ENCODE measurements at regions not wholly inside any gene's neighbourhood (a gene's known extent, or its start where the extent isn't known, plus 50 kb on each side); places are given as distances from the start of the nearest gene placed in this dataset.

- no peaks in the 10 kb centered on the region for H4K20me1 ChIP-seq (ENCODE audit: control insufficient read depth, extremely low read depth, insufficient read depth, low read length)
- no peaks in the 10 kb centered on the region for H3K79me2 ChIP-seq (ENCODE audit: control insufficient read depth, insufficient read depth, low read length)
- H3K9me3 ChIP-seq (ENCODE audit: control insufficient read depth, insufficient read depth, low read depth, low read length), result no peaks in the 10 kb centered on the region
- H3K4me2 ChIP-seq (ENCODE audit: extremely low read depth, insufficient read depth, low read length), result no peak overlapping the region
- H3K4me3 ChIP-seq (replicated peaks in 1 of 4; ENCODE audit: control extremely low read depth in 1 of 4, insufficient read depth in 1 of 4, low read depth in 3 of 4, low read length in 4 of 4), result no peak overlapping the region
- H3K9ac ChIP-seq (ENCODE audit: insufficient read depth, low read length), result no peak overlapping the region
- H3K36me3 ChIP-seq (ENCODE audit: control insufficient read depth, insufficient read depth, low read length), result no peaks in the 10 kb centered on the region
- H3K4me1 ChIP-seq (ENCODE audit: control insufficient read depth, extremely low read depth, insufficient read depth, low read length), result no peaks in the 10 kb centered on the region
- no peak overlapping the region for H2AFZ ChIP-seq (ENCODE audit: low read length)
- DNase-seq (ENCODE audit: low read depth in 2 of 2), result peak in 1 of 2 donors; percentile 18
- no peak overlapping the region for H3K27ac ChIP-seq (ENCODE audit: insufficient read depth, low read length)
- TF ChIP-seq, protein P1, sequence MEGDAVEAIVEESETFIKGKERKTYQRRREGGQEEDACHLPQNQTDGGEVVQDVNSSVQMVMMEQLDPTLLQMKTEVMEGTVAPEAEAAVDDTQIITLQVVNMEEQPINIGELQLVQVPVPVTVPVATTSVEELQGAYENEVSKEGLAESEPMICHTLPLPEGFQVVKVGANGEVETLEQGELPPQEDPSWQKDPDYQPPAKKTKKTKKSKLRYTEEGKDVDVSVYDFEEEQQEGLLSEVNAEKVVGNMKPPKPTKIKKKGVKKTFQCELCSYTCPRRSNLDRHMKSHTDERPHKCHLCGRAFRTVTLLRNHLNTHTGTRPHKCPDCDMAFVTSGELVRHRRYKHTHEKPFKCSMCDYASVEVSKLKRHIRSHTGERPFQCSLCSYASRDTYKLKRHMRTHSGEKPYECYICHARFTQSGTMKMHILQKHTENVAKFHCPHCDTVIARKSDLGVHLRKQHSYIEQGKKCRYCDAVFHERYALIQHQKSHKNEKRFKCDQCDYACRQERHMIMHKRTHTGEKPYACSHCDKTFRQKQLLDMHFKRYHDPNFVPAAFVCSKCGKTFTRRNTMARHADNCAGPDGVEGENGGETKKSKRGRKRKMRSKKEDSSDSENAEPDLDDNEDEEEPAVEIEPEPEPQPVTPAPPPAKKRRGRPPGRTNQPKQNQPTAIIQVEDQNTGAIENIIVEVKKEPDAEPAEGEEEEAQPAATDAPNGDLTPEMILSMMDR (conservative IDR thresholded peaks at IDR 0.05 in 1 of 2, IDR thresholded peaks at IDR 0.05 in 1 of 2; ENCODE audit: low read depth in 1 of 2, low read length in 2 of 2), result no peak
- no peak for TF ChIP-seq EZH2 (IDR thresholded peaks at IDR 0.05; ENCODE audit: low read length, missing control alignments)
- no peaks in the 10 kb centered on the region for H3K27me3 ChIP-seq (ENCODE audit: control insufficient read depth, insufficient read depth, low read length)
Measured at GRCh38 chr4:81650606-81651242, 179.0 kb upstream of the RASGEF1B start.

DNA sequence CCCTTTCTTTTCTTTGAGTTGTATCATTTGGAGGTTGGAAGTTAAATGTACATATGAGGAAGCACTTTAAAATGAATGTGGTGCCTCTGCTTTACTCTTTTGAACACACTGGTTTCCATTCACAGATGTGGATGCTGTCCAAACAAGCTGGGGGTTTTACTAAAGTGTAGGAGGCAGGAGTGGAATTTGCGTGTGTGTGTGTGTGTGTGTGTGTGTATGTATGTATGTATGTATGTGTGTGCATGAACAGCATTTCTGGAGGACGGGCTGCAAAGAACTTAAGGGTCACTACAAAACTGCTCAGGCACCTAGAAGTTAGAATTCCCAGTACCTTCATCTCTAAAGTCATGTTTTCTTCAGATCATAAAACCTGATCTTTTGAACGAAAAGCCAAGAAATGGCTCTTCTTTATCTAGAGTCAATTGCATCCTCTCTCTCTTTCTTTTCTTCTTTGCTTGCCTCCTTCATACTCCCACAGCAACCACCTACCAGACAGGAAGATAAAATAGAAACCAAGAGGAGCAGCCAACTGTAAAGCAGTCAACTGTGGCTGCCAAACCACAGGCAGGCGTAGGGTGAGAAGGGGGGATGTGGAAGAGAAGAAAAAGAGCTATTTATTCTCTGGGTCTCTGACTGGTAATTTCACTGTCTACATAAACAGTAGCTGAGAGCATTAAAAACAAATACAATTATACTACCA lies 177.0 kb upstream of the RASGEF1B start:
- Histone ChIP-seq H3K4me2 (ENCODE audit: extremely low read depth, insufficient read depth, low read length) (no peak overlapping the region), H3K27ac (ENCODE audit: insufficient read depth, low read length) (no peak overlapping the region), H3K4me1 (ENCODE audit: control insufficient read depth, extremely low read depth, insufficient read depth, low read length) (no peaks in the 10 kb centered on the region), H3K9me3 (ENCODE audit: control insufficient read depth, insufficient read depth, low read depth, low read length) (no peaks in the 10 kb centered on the region), H3K27me3 (ENCODE audit: control insufficient read depth, insufficient read depth, low read length) (no peaks in the 10 kb centered on the region), H4K20me1 (ENCODE audit: control insufficient read depth, extremely low read depth, insufficient read depth, low read length) (no peaks in the 10 kb centered on the region), H3K36me3 (ENCODE audit: control insufficient read depth, insufficient read depth, low read length) (no peaks in the 10 kb centered on the region), H2AFZ (ENCODE audit: low read length) (no peak overlapping the region), H3K9ac (ENCODE audit: insufficient read depth, low read length) (no peak overlapping the region), H3K4me3 (replicated peaks in 1 of 4; ENCODE audit: control extremely low read depth in 1 of 4, insufficient read depth in 1 of 4, low read depth in 3 of 4, low read length in 4 of 4) (no peak overlapping the region), H3K79me2 (ENCODE audit: control insufficient read depth, insufficient read depth, low read length) (no peaks in the 10 kb centered on the region)
- TF ChIP-seq EZH2 (IDR thresholded peaks at IDR 0.05; ENCODE audit: low read length, missing control alignments), result no peak
- TF ChIP-seq, protein P1 (conservative IDR thresholded peaks at IDR 0.05 in 1 of 2, IDR thresholded peaks at IDR 0.05 in 1 of 2; ENCODE audit: low read depth in 1 of 2, low read length in 2 of 2), result no peak
- DNase-seq (ENCODE audit: low read depth in 2 of 2), result peak in 1 of 2 donors; percentile 55

- Histone ChIP-seq H3K4me1 (ENCODE audit: control insufficient read depth, extremely low read depth, insufficient read depth, low read length) (no peaks in the 10 kb centered on the region), H3K9me3 (ENCODE audit: control insufficient read depth, insufficient read depth, low read depth, low read length) (no peaks in the 10 kb centered on the region), H3K79me2 (ENCODE audit: control insufficient read depth, insufficient read depth, low read length) (no peaks in the 10 kb centered on the region), H3K27ac (ENCODE audit: insufficient read depth, low read length) (no peak overlapping the region), H3K36me3 (ENCODE audit: control insufficient read depth, insufficient read depth, low read length) (no peaks in the 10 kb centered on the region), H4K20me1 (ENCODE audit: control insufficient read depth, extremely low read depth, insufficient read depth, low read length) (no peaks in the 10 kb centered on the region), H3K4me2 (ENCODE audit: extremely low read depth, insufficient read depth, low read length) (no peak overlapping the region), H3K27me3 (ENCODE audit: control insufficient read depth, insufficient read depth, low read length) (no peaks in the 10 kb centered on the region), H3K4me3 (replicated peaks in 1 of 4; ENCODE audit: control extremely low read depth in 1 of 4, insufficient read depth in 1 of 4, low read depth in 3 of 4, low read length in 4 of 4) (no peak overlapping the region), H2AFZ (ENCODE audit: low read length) (no peak overlapping the region), H3K9ac (ENCODE audit: insufficient read depth, low read length) (no peak overlapping the region)
- DNase-seq (ENCODE audit: low read depth in 2 of 2), result no peak
- no peak for TF ChIP-seq EZH2 (IDR thresholded peaks at IDR 0.05; ENCODE audit: low read length, missing control alignments)
- TF ChIP-seq, protein P1 (conservative IDR thresholded peaks at IDR 0.05 in 1 of 2, IDR thresholded peaks at IDR 0.05 in 1 of 2; ENCODE audit: low read depth in 1 of 2, low read length in 2 of 2), result no peak
Measured at GRCh38 chr4:81647388-81647787, 175.7 kb upstream of the RASGEF1B start.
